ENCODE measurements at regions not wholly inside any gene's neighbourhood (a gene's known extent, or its start where the extent isn't known, plus 50 kb on each side); places are given as distances from the start of the nearest gene placed in this dataset.

DNA sequence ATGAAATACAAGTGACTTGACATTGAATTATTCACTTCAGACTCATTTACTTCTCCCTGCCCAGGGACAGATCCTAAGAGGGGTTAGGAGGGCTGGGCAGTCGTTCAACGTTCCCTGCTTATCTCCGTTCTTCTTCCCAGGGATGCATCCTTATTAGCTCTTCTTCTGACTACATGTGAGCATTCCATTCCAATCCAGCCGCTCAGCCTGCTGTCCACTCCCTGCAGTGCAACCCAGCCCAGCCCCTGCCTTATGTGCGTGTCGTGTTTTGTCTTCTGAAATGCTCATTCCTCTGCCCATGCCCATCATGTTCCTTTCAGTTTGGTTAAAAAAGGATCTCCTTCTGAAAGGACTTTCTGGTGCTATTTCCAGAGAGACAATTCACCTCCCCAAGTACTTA lies 64.7 kb upstream of the PALM2AKAP2 start (continued):
- TF ChIP-seq SOX15 (CRISPR knock-in tag; IDR thresholded peaks at IDR 0.05), result no peak
- TF ChIP-seq, protein P1, sequence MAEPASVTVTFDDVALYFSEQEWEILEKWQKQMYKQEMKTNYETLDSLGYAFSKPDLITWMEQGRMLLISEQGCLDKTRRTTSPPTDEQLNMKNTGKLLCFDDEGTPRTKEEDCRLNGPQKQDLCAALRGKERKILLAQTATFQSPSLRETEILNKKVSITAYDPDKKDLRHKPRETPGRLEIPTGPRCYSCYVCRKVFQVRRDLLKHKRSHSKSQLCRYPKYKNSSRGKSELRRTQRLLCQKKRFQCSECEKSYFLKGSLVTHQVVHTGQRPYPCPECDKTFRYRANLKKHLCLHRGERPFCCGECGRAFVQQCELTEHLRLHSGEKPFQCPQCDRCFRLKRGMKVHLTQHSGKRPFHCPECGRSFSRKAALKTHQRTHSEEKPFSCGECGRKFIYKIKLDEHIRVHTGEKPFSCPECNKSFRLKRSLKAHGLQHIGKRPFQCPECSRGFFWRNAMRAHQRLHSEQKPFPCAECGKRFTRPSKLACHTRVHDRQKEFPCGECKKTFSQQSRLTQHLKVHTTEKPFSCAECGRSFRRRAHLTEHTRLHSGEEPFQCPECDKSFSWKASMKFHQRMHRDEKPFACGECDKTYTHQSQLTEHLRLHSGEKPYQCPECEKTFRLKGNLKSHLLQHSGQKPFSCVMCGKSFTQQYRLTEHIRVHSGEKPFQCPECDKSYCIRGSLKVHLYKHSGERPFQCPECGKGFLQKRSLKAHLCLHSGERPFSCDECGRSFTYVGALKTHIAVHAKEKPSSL (CRISPR knock-in tag; conservative IDR thresholded peaks at IDR 0.05), result no peak
- no peak for TF ChIP-seq ZNF219 (CRISPR knock-in tag; IDR thresholded peaks at IDR 0.05; ENCODE audit: borderline replicate concordance)
- TF ChIP-seq, protein P2, sequence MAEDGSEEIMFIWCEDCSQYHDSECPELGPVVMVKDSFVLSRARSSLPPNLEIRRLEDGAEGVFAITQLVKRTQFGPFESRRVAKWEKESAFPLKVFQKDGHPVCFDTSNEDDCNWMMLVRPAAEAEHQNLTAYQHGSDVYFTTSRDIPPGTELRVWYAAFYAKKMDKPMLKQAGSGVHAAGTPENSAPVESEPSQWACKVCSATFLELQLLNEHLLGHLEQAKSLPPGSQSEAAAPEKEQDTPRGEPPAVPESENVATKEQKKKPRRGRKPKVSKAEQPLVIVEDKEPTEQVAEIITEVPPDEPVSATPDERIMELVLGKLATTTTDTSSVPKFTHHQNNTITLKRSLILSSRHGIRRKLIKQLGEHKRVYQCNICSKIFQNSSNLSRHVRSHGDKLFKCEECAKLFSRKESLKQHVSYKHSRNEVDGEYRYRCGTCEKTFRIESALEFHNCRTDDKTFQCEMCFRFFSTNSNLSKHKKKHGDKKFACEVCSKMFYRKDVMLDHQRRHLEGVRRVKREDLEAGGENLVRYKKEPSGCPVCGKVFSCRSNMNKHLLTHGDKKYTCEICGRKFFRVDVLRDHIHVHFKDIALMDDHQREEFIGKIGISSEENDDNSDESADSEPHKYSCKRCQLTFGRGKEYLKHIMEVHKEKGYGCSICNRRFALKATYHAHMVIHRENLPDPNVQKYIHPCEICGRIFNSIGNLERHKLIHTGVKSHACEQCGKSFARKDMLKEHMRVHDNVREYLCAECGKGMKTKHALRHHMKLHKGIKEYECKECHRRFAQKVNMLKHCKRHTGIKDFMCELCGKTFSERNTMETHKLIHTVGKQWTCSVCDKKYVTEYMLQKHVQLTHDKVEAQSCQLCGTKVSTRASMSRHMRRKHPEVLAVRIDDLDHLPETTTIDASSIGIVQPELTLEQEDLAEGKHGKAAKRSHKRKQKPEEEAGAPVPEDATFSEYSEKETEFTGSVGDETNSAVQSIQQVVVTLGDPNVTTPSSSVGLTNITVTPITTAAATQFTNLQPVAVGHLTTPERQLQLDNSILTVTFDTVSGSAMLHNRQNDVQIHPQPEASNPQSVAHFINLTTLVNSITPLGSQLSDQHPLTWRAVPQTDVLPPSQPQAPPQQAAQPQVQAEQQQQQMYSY (CRISPR knock-in tag; IDR thresholded peaks at IDR 0.05), result no peak
- no peak for TF ChIP-seq ELF4 (CRISPR knock-in tag; IDR thresholded peaks at IDR 0.05; ENCODE audit: low read depth)
- no peak for TF ChIP-seq GRHL2 (CRISPR knock-in tag; IDR thresholded peaks at IDR 0.05; ENCODE audit: insufficient replicate concordance, severe bottlenecking)
- TF ChIP-seq, protein P3, sequence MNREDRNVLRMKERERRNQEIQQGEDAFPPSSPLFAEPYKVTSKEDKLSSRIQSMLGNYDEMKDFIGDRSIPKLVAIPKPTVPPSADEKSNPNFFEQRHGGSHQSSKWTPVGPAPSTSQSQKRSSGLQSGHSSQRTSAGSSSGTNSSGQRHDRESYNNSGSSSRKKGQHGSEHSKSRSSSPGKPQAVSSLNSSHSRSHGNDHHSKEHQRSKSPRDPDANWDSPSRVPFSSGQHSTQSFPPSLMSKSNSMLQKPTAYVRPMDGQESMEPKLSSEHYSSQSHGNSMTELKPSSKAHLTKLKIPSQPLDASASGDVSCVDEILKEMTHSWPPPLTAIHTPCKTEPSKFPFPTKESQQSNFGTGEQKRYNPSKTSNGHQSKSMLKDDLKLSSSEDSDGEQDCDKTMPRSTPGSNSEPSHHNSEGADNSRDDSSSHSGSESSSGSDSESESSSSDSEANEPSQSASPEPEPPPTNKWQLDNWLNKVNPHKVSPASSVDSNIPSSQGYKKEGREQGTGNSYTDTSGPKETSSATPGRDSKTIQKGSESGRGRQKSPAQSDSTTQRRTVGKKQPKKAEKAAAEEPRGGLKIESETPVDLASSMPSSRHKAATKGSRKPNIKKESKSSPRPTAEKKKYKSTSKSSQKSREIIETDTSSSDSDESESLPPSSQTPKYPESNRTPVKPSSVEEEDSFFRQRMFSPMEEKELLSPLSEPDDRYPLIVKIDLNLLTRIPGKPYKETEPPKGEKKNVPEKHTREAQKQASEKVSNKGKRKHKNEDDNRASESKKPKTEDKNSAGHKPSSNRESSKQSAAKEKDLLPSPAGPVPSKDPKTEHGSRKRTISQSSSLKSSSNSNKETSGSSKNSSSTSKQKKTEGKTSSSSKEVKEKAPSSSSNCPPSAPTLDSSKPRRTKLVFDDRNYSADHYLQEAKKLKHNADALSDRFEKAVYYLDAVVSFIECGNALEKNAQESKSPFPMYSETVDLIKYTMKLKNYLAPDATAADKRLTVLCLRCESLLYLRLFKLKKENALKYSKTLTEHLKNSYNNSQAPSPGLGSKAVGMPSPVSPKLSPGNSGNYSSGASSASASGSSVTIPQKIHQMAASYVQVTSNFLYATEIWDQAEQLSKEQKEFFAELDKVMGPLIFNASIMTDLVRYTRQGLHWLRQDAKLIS (CRISPR knock-in tag; IDR thresholded peaks at IDR 0.05; ENCODE audit: borderline replicate concordance), result no peak
- no peak for TF ChIP-seq ATF2 (CRISPR knock-in tag; IDR thresholded peaks at IDR 0.05; ENCODE audit: borderline replicate concordance, low read depth)
- no peak for TF ChIP-seq E2F1 (CRISPR knock-in tag; IDR thresholded peaks at IDR 0.05)
- TF ChIP-seq HMGA2 (CRISPR knock-in tag; IDR thresholded peaks at IDR 0.05), result no peak
- TF ChIP-seq NFATC4 (CRISPR knock-in tag; IDR thresholded peaks at IDR 0.05), result no peak

DNA sequence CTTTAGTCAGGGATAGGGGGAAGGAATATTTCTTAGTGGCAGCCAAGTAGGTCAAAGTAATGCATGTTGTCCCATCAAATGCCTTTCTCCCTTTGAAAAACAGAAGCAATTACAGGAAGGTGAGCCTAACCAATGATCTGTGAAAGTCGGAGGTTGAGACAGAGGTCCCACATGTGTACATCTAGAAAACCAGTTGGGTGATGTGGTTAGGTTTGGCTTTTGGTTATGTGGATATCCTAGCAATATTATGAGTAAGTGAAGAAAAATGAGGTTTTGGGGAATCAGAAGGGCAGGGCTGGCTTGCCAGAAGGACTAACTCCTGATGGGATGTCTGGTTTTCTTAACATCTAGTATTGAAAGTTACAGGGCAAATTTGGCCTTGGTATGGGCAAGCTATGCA lies 63.4 kb upstream of the PALM2AKAP2 start:
- Mint-ChIP-seq H3K9me3 (no peaks in the 10 kb centered on the region), H3K27ac (no peak overlapping the region), H3K27me3 (ENCODE audit: low read depth) (no peaks in the 10 kb centered on the region), H3K4me1 (peaks cover 3% of the 10 kb centered on the region; the same call in 1 of the 2 replicates), H3K36me3 (no peaks in the 10 kb centered on the region), H3K4me3 (no peak overlapping the region)
- DNase-seq (ENCODE audit: low spot score) (no peak), ATAC-seq (no peak)
- ChIA-PET CTCF (no interaction called here), POLR2A (no interaction called here)
- TF ChIP-seq TCF7 (CRISPR knock-in tag; IDR thresholded peaks at IDR 0.05; ENCODE audit: low read depth) (no peak), RELA (CRISPR knock-in tag; IDR thresholded peaks at IDR 0.05; ENCODE audit: borderline replicate concordance) (no peak), MXD4 (CRISPR knock-in tag; IDR thresholded peaks at IDR 0.05; ENCODE audit: borderline replicate concordance) (no peak), OVOL2 (CRISPR knock-in tag; IDR thresholded peaks at IDR 0.05; ENCODE audit: borderline replicate concordance) (no peak), HMGXB4 (CRISPR knock-in tag; IDR thresholded peaks at IDR 0.05) (no peak), RORB (CRISPR knock-in tag; IDR thresholded peaks at IDR 0.05) (no peak), ZNF671 (CRISPR knock-in tag; IDR thresholded peaks at IDR 0.05) (no peak)
- TF ChIP-seq, protein P4, sequence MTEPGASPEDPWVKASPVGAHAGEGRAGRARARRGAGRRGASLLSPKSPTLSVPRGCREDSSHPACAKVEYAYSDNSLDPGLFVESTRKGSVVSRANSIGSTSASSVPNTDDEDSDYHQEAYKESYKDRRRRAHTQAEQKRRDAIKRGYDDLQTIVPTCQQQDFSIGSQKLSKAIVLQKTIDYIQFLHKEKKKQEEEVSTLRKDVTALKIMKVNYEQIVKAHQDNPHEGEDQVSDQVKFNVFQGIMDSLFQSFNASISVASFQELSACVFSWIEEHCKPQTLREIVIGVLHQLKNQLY (CRISPR knock-in tag; IDR thresholded peaks at IDR 0.05), result no peak
- TF ChIP-seq, protein P5, sequence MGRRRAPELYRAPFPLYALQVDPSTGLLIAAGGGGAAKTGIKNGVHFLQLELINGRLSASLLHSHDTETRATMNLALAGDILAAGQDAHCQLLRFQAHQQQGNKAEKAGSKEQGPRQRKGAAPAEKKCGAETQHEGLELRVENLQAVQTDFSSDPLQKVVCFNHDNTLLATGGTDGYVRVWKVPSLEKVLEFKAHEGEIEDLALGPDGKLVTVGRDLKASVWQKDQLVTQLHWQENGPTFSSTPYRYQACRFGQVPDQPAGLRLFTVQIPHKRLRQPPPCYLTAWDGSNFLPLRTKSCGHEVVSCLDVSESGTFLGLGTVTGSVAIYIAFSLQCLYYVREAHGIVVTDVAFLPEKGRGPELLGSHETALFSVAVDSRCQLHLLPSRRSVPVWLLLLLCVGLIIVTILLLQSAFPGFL (CRISPR knock-in tag; IDR thresholded peaks at IDR 0.05; ENCODE audit: borderline replicate concordance), result no peak
